NCI-H2081 treated with DMSO at 0.1 percent for 48 hours (cell line): ENCODE measurements at regions not wholly inside any gene's neighbourhood (a gene's known extent, or its start where the extent isn't known, plus 50 kb on each side); places are given as distances from the start of the nearest gene placed in this dataset.

Experiments used
- DNase-seq: peaks from one replicate; lab custom pipeline; 2025; lab: John Stamatoyannopoulos, UW

DNA sequence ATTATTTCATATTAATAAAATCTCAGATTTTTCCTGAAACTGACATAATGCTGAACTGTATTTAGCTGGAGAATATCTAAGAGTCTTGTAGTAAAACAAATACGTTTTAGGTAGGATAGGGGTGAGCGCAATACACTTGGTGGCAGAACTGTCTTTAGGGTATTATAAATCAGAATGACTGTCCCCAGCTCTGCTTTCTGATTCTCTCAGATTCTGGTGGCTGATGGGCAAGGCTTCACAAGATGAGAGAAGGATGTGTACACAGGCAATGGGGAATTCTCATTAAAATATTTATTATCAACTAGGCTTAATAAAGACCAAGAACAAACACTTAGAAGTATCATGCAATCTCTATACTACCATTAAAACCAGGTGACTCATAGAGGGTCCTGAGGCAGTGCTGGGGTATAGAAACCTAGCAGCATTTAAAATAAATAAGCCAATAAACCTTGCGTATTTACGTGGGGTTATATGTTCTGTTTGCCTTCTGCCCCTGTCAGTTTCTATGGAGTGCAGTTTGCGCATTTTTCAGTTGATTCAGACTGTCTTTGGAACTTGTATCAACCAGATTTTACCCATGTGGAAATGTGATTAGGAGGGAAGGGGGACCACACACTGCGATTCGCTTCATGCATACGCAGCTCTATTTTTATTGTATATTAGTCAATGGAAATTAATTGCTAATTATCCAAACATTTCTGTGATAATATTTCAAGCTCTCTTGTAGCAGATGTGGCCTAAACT, 1150.7 kb upstream of the WWC1 start:
- no peak for DNase-seq

DNA sequence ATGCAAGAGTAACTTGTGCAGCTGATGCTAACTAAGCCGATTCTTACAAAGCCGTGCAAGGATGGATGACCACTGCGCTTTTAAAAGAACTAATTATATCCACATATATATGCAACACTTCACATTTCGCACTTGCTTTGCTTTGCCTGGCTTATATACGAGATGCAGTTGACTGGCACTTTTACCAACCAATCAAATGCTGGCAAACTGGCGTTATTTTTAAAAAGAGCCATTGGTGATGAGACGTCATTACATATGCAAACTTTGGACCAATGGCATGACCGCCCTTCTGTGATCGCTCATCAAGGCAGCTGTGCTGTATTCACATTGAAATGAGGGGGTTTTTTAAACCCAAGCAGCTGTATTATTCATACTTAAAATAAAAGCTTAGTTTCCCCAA, 1147.7 kb upstream of the WWC1 start:
- DNase-seq, result no peak

DNA sequence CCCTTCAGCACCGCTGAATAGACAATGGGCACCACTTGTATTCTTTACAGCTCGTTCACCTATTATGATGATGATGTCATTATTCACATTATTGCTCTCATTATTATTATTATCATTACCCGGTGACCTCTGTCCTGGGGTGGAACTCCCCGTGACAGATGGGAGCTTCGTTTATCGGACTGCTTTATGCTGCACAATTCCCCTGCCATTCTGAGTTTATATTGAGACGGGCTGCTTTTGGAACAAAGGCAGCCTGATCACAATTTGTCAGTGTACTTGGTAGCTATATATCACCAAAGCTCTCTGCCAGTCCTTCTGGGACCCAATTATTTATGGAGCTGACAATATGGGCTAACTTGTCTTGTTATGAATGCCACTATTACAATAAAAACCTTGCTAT, 1145.6 kb upstream of the WWC1 start:
- no peak for DNase-seq

- DNase-seq, result peak; percentile 33
Observed at GRCh38 chr5:167147879-167148278, 1143.6 kb upstream of the WWC1 start.

- DNase-seq, result no peak
Observed at GRCh38 chr5:167150661-167151060, 1140.8 kb upstream of the WWC1 start.

DNA sequence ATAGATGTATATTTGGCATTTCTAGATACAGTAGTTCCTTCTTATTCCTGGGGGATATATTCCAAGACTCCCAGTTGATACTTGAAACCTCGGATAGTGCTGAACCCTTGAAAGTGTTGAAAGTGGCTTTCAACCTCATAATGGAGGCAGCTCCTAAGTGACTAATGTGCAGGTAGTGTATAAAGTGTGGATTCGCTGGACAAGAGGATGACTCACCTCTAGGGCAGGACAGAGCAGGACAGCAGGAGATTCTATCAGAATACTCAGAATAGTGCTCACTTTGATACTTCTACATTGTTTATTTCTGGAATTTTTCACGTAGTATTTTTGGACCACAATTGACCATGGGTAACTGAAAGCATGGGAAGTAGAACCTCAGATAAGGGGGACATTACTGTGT, 1138.9 kb upstream of the WWC1 start:
- DNase-seq, result no peak

DNA sequence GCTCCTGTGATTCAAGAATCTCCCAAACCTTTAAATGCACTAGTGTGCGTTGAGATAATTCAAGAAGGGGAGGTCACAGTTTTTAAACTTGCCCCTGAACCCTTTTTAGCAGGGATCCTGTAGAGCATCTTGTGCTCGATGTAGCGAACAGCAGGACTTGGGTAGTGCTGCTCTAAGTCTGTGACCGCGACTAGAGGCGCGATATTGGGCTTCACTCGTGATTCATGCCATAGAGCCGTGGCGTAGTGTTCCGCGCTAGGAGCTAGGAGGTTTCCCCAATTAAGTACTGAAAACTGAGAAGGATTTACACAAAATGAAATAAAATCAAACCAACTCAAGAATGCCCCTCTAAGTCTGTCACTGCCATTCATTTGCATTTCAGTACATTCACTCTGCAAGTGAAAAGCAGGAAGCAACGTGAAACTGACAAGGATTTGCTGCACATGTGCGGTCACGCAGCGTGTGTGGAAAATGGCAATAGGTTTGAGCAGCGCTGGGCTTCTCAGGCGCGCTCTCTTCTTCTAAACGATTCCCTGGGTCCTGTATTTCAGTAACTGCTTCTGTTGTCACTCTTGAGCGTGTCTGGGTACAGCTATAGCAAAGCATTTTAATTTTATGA, 1135.9 kb upstream of the WWC1 start:
- no peak for DNase-seq

GRCh38 chr5:167156446-167156845, 1135.0 kb upstream of the WWC1 start:
- DNase-seq, result no peak

DNA sequence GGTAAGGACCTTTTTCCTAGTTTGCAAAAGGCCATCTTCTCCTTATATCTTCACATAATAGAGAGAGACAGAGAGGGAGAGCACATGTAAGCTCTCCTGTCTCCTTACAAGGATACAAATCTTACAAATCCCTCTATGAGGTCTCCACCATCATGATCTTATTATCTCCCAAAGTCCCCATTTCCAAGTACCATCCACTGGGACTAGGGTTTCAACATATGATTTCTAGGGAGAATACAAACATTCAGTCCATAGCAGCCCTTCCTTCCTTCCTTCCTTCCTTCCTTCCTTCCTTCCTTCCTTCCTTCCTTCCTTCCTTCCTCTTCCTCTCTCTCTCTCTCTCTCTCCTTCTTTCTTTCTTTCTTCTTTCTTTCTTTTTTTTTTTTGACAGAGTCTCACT, 1132.9 kb upstream of the WWC1 start:
- DNase-seq, result no peak

DNA sequence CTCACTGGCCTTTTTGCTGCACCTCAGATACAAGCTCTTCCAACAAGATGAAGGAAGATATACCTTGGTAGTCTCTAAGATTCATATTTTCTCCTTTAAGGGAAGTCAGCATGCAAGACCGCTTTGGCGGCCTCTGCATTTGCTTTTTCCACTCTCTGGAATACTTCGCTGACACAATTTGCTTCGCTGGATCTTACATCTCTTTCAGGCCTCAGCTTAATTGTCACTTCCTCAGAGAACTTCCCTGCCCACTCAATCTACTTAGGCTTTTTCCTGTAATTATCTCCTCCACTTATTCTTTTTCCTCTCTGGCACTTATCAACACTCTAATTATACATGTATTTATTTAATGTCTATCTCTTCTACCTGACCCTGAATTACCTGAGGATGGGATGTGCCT, 1131.1 kb upstream of the WWC1 start:
- no peak for DNase-seq

DNA sequence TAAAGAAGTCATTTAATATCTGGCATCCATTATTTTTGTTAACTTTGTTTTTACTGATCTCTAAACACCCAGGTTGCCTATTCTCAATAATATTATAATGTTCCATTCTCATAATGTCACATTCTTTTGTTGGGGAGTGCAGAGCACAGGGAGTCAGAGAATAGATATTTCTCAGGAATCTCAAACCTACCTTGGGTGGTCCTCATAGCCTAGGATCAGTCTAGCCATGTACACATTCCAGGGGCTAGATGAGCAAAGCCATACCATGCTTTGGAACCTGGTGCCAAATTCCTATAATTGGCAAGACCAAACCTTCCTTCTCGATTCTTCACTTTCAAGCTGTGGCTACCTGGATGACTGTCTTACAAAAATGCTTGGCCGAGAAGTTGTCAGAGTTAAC, 1124.7 kb upstream of the WWC1 start:
- DNase-seq, result no peak

DNA sequence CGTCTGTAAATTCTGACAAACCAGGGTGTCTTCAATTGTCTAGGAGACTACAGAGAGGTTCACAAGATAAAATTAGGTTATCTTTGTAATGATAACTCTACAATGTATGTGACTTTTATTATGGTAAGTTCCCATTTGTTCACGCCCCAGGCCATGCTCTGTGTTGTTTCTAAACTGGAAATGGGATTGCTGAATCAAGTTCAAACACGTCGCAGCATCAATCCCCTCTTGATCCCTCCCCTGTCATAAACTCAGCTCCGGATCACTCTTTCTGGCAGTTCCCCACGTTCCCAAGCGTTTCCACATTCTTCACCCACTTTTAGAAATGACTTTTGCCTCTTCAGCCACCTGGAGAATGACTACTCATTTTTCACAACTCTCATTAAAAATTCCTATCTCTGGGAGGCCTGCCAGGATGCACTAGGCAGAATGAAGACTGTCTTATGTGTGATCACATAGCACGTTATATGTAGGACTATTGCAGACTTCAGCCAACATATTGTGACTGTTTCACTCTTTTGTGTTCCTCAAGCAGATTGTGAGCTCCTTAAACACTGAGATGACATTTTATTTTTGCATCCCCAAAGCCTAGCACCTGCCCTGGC, 1124.2 kb upstream of the WWC1 start:
- DNase-seq, result no peak

GRCh38 chr5:167168971-167169370, 1122.5 kb upstream of the WWC1 start:
- no peak for DNase-seq

DNA sequence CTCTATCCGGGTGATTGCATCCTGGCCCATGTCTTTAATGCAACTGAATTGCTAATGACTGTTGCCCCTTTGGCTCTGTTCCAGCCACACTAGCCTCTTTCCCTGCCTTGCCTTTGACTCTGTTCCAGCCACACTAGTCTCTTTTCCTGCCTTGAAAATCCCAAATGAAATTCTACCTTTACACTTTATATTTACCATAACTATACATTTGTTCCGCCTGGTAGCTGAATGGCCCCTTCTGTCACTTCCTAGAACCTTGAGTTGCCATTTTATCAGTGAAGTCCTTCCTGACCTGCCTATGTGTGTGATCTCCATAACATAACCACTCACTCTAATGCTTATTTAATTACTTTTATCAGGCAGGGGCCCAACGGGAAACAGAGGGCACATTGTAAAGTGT, 1120.4 kb upstream of the WWC1 start:
- no peak for DNase-seq

DNA sequence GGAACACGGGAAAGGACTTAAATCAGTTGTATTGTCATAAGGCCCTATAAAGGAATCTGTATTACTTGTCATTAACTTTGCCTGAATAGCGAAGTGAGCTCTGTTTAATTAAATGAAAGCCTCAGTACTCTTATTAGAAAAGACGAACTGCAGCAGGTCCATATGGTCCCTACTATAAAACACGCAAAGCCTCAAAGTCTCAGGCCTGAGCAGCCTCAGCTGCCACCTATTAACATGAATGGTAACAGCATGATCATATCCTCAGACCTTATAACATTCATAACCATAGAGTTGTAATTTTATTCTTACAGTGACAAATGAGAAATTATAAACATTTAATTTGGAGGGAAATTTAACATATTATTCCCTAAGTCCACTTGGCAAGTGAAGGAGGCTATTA, 1113.7 kb upstream of the WWC1 start:
- DNase-seq, result no peak

DNA sequence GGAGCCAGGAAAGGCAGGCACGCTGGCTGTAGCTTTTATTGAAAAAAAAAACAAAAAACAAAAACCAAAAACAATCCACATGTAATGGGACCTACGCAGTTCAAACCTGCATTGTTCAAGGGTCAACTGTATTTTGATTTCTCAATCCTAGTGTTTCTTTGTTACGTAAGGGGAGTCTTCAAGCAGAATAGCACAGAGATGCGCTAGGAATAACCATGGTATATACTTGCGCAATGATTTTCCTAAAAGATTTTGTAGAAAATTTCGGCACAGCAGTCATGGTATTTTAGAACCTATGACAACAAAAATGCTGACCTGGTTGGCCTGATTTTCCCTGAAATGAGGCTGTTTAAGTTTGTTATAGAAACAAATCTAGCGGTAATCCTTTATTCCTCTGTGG, 1110.5 kb upstream of the WWC1 start:
- no peak for DNase-seq

GRCh38 chr5:167205881-167206280, 1085.6 kb upstream of the WWC1 start:
- DNase-seq, result no peak

- no peak for DNase-seq
Observed at GRCh38 chr5:167207081-167207480, 1084.4 kb upstream of the WWC1 start.

GRCh38 chr5:167208911-167209310, 1082.5 kb upstream of the WWC1 start:
- no peak for DNase-seq

GRCh38 chr5:167217097-167217743, 1074.2 kb upstream of the WWC1 start:
- DNase-seq, result no peak

DNA sequence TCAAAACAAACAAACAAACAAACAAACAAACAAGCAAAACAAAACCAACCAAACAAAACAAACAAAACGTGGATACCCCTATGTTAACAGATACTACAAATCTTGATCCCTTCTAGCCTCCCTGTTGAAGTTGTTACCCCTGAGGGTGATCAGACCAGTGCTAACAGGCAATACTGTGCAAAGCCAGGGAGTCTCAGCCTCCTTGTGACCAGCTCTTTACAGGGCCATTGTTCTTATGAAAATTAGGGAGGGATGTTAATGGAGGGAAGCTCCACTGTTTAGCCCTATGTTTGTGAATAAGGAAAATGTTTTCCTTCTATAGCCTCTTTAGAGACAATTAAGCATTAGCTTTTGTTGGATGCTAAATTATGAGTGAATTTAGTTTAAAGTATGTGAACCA, 1072.1 kb upstream of the WWC1 start:
- DNase-seq, result no peak

DNA sequence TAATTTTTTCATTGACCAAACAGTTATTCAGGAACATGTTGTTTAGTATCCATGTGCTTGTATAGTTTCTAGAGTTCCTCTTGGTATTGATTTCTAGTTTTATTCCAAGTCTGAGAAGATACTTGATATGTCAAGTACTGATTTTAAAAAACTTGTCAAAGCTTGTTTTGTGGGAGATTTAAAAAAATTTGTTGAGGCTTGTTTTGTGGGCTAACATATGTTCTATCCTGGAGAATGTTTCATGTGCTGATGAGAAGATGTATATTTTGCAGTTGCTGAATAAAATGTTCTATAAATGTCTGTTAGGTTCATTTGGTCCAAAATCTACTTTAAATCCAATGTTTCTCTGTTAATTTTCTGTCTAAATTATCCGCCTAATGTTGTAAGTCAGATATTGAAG, 1065.1 kb upstream of the WWC1 start:
- DNase-seq, result no peak

GRCh38 chr5:167228134-167228533, 1063.3 kb upstream of the WWC1 start:
- no peak for DNase-seq
